Tibial artery (tissue), 4 donors: ENCODE measurements at regions not wholly inside any gene's neighbourhood (a gene's known extent, or its start where the extent isn't known, plus 50 kb on each side); places are given as distances from the start of the nearest gene placed in this dataset.

Experiments used
- DNase-seq, 2 donors: peaks; one replicate each; pipeline ENCODE4 v3.0.0-alpha.2; 2019
- H3K27ac ChIP-seq, 2 donors: fragments of 200-600 bp; sonication (generic) in 1 of 2; 1 replicate in 1 of 2; 2 replicates in 1 of 2; pipeline ENCODE4 v1.5.1; 2018 to 2019; ENCODE audit warnings: mild to moderate bottlenecking in 1 of 2
- H3K27me3 ChIP-seq, 2 donors: fragments of 200-600 bp; sonication (generic) in 1 of 2; one replicate each; pipeline versions ENCODE4 v1.5.1 to v1.6.0; 2016 to 2019
- H3K36me3 ChIP-seq, 3 donors: fragments of 200-600 bp; sonication (generic) in 2 of 3; one replicate each; pipeline ENCODE4 v1.5.1; 2016 to 2019; ENCODE audit warnings: mild to moderate bottlenecking in 2 of 3
- H3K4me1 ChIP-seq, 4 donors: fragments of 200-600 bp; sonication (generic) in 2 of 4; 1 replicate in 3 of 4; 2 replicates in 1 of 4; pipeline ENCODE4 v1.5.1; 2016 to 2019
- H3K4me3 ChIP-seq, 2 donors: fragments of 200-600 bp; sonication (generic) in 1 of 2; 1 replicate in 1 of 2; 2 replicates in 1 of 2; pipeline ENCODE4 v1.5.1; 2018 to 2019; ENCODE audit warnings: mild to moderate bottlenecking in 2 of 2
- H3K9me3 ChIP-seq, 3 donors: fragments of 200-600 bp; sonication (generic) in 1 of 3; one replicate each; pipeline ENCODE4 v1.5.1; 2016 to 2019
- intact Hi-C: fragments of 100-400 bp; cut with DNase I; formaldehyde crosslinking; loops from one replicate; pipeline ENCODE4 v1.15.0; 2023; ENCODE audit warnings: low total_unique reads
- TF ChIP-seq, protein P1 (sequence below), 2 experiments: fragments of 200-600 bp in 1 of 2; fragments of 450-650 bp in 1 of 2; IDR thresholded peaks; one replicate each; pipeline ENCODE4 v1.5.1; 2017 to 2019; ENCODE audit warnings: antibody characterized with exemption in 2 of 2, mild to moderate bottlenecking in 1 of 2, moderate library complexity in 1 of 2

DNA sequence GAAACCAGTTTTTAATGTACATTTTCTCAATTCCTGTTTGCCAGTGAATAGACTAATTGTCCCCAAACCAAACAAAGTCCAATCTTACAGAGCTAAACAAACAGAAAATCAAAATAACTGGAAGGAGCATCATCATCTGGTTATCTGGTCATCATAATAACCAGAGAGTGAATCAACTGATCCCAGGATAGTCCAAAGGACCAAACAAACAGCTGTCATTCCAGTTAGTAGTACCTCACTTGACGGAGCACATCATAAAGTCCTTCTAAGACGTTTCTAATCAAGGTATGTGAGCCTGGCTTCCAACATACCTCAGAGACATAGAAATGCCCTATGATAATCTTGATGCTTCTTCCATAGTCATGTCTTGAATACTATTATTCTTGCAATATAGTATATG is 240.5 kb downstream of the LTN1 start:
- Histone ChIP-seq H3K27ac (peak overlapping the region in 1 of 2 donors; percentile 23), H3K4me3 (no peak overlapping the region), H3K36me3 (no peaks in the 10 kb centered on the region), H3K4me1 (peaks cover 0 to 52% (median 14%) of the 10 kb centered on the region in 4 donors), H3K27me3 (no peaks in the 10 kb centered on the region), H3K9me3 (no peaks in the 10 kb centered on the region)
- DNase-seq: no peak
- intact Hi-C loops: no loop called here
- TF ChIP-seq, protein P1, sequence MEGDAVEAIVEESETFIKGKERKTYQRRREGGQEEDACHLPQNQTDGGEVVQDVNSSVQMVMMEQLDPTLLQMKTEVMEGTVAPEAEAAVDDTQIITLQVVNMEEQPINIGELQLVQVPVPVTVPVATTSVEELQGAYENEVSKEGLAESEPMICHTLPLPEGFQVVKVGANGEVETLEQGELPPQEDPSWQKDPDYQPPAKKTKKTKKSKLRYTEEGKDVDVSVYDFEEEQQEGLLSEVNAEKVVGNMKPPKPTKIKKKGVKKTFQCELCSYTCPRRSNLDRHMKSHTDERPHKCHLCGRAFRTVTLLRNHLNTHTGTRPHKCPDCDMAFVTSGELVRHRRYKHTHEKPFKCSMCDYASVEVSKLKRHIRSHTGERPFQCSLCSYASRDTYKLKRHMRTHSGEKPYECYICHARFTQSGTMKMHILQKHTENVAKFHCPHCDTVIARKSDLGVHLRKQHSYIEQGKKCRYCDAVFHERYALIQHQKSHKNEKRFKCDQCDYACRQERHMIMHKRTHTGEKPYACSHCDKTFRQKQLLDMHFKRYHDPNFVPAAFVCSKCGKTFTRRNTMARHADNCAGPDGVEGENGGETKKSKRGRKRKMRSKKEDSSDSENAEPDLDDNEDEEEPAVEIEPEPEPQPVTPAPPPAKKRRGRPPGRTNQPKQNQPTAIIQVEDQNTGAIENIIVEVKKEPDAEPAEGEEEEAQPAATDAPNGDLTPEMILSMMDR (IDR thresholded peaks at IDR 0.05): no peak

DNA sequence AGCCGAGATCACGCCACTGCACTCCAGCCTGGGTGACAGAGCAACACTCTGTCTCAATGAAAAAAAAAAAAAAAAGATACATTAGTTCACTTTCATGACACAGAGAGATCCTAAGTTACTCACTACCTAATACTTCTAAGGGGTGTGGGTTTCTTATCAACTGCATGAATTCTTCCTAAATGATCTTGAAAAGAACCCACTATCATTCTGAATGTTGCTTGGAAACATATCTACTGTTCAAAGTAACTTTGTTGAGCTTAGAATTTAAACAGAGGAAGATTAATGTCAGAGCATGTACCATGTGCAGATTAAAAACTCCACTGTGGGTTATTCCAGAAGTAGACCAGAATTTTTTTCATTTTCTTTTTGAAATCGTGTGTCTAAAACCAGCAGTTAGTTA is 241.5 kb downstream of the LTN1 start:
- peaks cover 0 to 56% (median 14%) of the 10 kb centered on the region in 4 donors for H3K4me1 ChIP-seq
- no peak for DNase-seq
- TF ChIP-seq, protein P1 (IDR thresholded peaks at IDR 0.05): no peak
- intact Hi-C loops: no loop called here
- peak overlapping the region; percentile 6 to 23 for H3K27ac ChIP-seq
- H3K9me3 ChIP-seq: no peaks in the 10 kb centered on the region
- H3K27me3 ChIP-seq: no peaks in the 10 kb centered on the region
- H3K36me3 ChIP-seq: no peaks in the 10 kb centered on the region
- H3K4me3 ChIP-seq: no peak overlapping the region

DNA sequence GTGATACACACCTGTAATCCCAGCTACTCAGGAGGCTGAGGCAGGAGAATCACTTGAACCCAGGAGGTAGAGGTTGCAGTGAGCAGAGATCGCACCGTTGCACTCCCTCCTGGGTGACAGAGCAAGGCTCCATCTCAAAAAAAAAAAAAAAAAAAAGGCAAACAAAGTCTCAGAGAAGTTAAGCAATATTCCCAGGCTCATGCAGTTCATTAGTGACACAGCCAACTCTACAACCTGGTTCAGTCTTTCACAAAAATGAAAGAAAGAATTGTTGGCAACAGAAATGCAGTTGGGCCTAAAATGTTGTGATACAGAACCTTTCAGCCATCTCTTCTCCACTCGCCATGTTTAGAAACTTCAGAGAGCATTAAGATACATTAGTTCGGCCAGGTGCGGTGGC is 242.1 kb downstream of the LTN1 start:
- H3K27me3 ChIP-seq: no peaks in the 10 kb centered on the region
- DNase-seq: no peak
- intact Hi-C loops: no loop called here
- TF ChIP-seq, protein P1 (IDR thresholded peaks at IDR 0.05): no peak
- H3K9me3 ChIP-seq: no peaks in the 10 kb centered on the region
- no peak overlapping the region for H3K27ac ChIP-seq
- no peak overlapping the region for H3K4me3 ChIP-seq
- no peaks in the 10 kb centered on the region for H3K36me3 ChIP-seq
- peaks cover 0 to 50% (median 16%) of the 10 kb centered on the region in 4 donors for H3K4me1 ChIP-seq

DNA sequence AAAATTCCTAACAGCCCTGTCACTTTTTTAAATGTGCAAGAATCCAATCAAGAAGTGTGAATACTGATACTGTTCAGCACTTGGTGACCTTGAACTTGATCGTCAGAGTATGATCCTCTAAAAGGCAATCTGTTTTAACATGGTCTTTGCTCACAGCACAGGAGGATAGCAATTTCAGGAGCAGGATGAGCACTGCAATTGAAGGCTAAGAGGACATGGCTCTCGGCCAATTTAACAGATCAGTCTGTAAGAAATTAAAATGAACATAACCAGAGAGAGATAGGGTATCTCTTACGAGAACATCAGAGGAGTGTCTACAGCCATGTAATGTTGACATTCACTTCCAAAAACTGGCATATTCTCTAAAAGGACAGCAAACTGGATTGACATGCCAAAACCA is 243.1 kb downstream of the LTN1 start:
- intact Hi-C loops: loop anchor here (5.0 to 10.0 kb wide), 4 partner anchors 195 to 1902 kb away; partner anchors contain the start of gene ADAMTS1
- Histone ChIP-seq H3K36me3 (no peaks in the 10 kb centered on the region), H3K4me1 (peaks cover 0 to 40% (median 10%) of the 10 kb centered on the region in 4 donors), H3K9me3 (no peaks in the 10 kb centered on the region), H3K4me3 (no peak overlapping the region), H3K27ac (no peak overlapping the region), H3K27me3 (no peaks in the 10 kb centered on the region)
- no peak for DNase-seq
- TF ChIP-seq, protein P1 (IDR thresholded peaks at IDR 0.05): no peak

DNA sequence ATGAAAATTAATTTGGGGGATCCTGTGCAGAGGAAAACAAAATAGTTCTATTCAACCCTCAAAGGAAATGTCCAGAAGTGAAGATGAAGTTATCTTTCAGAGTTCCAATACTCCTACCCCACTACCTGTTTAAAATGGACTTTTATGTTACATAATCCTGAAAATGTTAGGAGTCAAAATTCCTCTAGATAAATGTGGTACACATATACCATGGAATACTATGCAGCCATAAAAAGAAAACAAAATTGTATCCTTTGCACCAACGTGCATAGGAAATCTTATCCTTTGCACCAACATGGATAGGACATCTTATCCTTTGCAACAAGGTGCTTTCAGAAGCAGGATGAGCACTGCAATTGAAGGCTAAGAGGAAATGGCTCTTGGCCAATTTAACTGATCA is 245.2 kb downstream of the LTN1 start:
- Histone ChIP-seq H3K4me1 (peaks cover 0 to 29% (median 4%) of the 10 kb centered on the region in 4 donors), H3K27ac (no peak overlapping the region), H3K36me3 (no peaks in the 10 kb centered on the region), H3K4me3 (no peak overlapping the region), H3K9me3 (no peaks in the 10 kb centered on the region), H3K27me3 (no peaks in the 10 kb centered on the region)
- TF ChIP-seq, protein P1 (IDR thresholded peaks at IDR 0.05): no peak
- no peak for DNase-seq
- intact Hi-C loops: loop anchor here (5.0 to 10.0 kb wide), 4 partner anchors 197 to 1900 kb away; partner anchors contain the start of gene ADAMTS1

DNA sequence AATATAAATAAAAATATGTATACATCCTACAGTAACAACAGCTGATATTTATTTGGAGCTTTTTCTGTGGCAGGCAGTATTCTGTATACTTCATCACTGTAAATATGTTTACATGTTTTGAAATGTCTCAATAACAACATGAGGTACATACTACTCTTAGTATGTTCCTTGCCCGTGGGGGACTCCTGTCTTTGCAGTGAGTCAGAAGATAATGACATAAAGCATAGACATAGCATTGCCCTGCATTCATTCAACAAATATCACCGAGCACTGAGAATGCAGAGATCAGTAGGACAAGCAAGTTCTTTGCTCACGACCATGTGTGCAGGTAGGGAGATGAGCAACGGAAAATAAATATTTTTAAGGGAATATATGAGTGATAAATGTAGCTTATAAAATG is 246.5 kb downstream of the LTN1 start:
- intact Hi-C loops: loop anchor here (5.0 to 10.0 kb wide), 4 partner anchors 199 to 1899 kb away; partner anchors contain the start of gene ADAMTS1
- H3K27me3 ChIP-seq: no peaks in the 10 kb centered on the region
- H3K9me3 ChIP-seq: no peaks in the 10 kb centered on the region
- TF ChIP-seq, protein P1 (IDR thresholded peaks at IDR 0.05): no peak
- no peak for DNase-seq
- H3K4me1 ChIP-seq: peaks cover 0 to 21% (median 4%) of the 10 kb centered on the region in 4 donors
- H3K36me3 ChIP-seq: no peaks in the 10 kb centered on the region
- no peak overlapping the region for H3K4me3 ChIP-seq
- no peak overlapping the region for H3K27ac ChIP-seq
